Fibroblast of skin of left quadriceps (primary cell): ENCODE measurements at regions not wholly inside any gene's neighbourhood (a gene's known extent, or its start where the extent isn't known, plus 50 kb on each side); places are given as distances from the start of the nearest gene placed in this dataset.

Experiments used
- DNase-seq, 2 experiments: peaks; one replicate each; pipeline ENCODE4 v3.0.0-alpha.2; 2013; ENCODE audit warnings: low read depth in 2 of 2

- DNase-seq, result no peak
These were observed 80.6 kb upstream of the PLEKHA5 start for GRCh38 chr12:19048943-19049342.

DNA sequence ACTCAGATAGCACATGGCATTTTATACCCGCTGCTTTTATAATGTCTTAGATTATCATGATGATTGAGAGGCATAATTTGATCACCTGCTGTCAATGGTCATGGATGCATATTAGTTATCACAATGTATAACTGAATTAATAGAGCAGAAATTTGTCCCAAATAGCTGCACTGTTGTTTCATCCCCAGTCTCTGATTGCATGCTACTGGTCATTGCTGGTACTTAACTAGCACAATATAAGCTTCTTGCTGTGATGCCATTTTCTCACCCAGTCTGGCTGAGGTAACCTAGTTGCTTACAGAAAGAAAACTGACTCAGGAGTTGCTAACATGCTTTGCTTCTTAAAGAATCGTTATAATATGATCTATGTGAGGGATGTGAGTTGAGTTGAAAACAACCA, 76.8 kb upstream of the PLEKHA5 start:
- DNase-seq, result no peak

- no peak for DNase-seq
These were observed 76.3 kb upstream of the PLEKHA5 start for GRCh38 chr12:19053218-19053617.

DNA sequence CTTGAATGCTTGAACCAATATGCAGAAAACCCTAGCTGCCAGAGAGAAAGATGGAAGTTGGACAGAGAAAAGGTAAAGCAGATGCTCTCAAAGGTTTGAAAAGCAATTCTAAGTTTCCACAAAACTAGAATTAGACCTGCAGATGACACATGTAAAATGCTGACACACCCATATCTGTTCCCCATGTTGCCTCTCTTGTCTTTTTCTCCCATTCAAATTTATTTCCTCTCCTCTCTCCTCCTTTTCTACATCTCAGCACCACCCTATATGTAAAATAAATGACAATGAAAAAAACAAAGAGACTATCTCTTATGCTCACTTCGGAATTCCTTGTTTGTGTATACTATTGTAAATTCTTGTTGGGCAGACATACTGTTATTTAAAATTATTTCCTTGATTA, 75.5 kb upstream of the PLEKHA5 start:
- no peak for DNase-seq

GRCh38 chr12:19055589-19055988, 73.9 kb upstream of the PLEKHA5 start:
- DNase-seq, result no peak

DNA sequence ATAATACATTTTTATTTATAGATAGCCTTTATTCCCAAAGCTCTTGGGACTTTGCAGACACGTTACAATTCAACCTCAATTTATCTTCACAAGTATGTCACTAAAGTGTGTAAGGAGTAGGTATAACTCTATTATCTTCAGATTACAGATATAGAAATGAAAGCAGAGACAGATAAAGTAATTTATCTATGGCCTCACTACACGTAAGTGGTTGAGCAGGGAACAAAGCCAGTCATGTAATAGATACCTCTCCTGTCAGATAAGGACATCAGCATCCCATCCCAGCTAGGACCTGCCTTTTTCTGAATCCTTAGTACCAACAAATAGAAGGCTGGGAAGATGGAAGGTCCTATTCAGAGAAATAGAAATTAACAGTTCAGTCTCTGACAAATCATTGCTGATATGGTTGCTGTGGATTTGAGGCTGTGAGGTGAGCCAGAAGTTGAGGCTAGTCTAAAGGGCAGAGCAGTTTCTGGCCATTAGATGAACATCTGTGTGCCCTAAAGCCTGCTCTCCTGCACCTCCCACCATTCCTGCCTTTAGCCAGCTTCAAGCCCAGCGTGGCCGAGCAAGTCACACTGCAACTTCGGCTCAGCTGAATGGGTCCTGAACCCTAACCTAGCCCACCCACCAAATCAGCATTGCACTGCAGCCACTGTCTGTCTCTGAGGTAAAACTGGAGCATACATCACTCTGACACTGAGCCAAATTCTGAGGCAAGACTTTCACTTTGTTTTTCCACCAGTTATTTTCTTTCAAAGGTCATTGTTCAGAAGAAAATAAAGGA, 71.1 kb upstream of the PLEKHA5 start:
- DNase-seq, result no peak

DNA sequence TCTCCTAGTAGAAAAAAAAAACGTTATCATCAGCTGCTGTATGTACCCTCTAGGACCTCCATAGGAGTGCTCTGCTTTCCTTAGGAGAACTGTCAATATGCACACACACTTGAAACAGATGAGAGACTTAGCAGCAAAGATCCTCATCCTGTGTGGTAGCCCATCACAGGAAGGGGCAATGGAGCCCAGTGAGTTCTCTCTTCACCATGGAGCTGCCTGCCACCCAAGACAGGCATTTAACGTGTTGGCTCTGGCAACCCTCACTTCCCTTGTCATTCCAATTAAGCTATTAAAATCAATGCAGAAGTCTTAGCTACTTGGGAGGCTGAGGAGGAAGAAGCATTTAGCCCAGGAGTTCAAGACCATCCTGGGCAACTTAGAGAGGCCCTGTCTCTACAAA, 64.8 kb upstream of the PLEKHA5 start:
- no peak for DNase-seq

GRCh38 chr12:19065223-19065622, 64.3 kb upstream of the PLEKHA5 start:
- no peak for DNase-seq

DNA sequence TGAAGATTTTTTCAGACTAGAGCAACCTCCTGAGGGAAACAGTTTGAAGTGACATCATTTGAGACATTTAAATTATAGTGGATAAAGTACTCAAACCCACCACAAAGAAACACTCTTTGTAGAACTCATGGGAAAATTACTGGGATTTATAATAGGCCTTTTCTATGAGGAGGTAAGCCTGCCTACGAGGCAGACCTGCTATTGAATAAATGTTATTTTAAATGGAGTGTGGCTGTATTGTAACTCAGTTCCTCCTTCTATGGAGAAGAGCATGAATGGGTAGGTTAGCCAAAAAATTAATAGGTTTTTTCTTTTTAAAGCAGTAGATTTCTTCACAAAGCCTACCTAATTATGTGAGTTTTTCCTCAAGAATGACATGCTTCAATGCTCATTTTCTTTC, 63.7 kb upstream of the PLEKHA5 start:
- no peak for DNase-seq

GRCh38 chr12:19066475-19067001, 63.0 kb upstream of the PLEKHA5 start:
- no peak for DNase-seq

- no peak for DNase-seq
These were observed 61.4 kb upstream of the PLEKHA5 start for GRCh38 chr12:19068137-19068536.

DNA sequence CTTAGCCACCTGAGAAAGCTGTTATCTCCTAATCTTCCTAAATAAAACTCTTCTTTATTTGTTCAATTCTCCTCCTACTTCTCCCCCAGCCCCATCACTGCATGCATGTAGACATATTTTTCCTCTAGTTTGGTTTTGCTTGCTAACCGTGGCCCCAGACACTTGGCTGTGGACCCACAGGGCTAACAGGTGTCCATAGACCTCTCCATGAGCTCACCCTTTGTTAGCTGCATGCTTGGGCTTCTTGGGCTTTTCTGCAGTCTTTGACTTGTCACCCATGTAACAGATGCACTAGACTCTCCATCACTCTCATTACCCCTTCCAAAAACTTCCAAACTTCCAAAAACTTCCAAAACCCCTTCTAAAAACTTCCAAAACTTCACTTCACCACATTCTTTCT, 59.2 kb upstream of the PLEKHA5 start:
- no peak for DNase-seq

DNA sequence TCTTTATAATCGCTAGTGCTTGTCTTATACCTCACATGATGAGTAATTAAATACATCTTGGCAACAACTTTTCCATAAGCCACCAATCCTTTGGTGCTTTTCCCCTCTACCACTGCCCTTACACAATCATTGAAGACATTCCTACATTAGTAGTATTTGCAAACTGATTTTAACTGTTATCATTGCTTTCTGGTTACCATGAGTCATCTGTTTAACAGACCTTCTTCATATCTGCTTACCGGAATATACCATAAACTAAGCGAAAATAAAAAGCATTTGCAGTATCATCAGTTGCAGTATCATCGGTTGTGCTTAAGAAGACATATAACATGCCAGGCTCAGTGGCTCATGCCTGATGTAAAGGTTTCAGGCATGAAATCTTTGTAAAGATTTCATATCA, 54.8 kb upstream of the PLEKHA5 start:
- DNase-seq, result peak; percentile 47 to 49

GRCh38 chr12:19075711-19076340, 53.7 kb upstream of the PLEKHA5 start:
- DNase-seq, result peak in 1 of 2 experiments; percentile 10
